ENCODE measurements at regions not wholly inside any gene's neighbourhood (a gene's known extent, or its start where the extent isn't known, plus 50 kb on each side); places are given as distances from the start of the nearest gene placed in this dataset.

DNA sequence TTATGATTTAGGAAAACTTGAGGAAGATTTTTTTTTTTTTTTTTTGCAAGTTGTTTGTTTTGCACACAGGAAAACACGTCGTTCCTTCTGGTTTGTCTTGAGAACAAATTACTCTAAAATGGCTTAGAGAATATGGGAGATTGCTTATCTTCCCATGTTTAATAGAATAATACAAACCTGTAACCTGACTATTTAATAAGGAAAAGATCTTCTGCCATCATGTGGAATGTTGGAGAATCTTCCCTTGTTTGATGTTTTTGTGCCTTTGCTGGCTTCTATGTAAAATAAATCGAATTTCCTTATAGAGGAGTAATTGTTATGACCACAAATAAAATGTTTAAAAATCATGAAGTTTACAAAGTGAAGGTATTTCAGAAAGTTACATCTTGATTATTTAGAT, 818.8 kb downstream of the GATA3 start:
- no peak for TF ChIP-seq EZH2 (IDR thresholded peaks at IDR 0.05)
- TF ChIP-seq, protein P1, sequence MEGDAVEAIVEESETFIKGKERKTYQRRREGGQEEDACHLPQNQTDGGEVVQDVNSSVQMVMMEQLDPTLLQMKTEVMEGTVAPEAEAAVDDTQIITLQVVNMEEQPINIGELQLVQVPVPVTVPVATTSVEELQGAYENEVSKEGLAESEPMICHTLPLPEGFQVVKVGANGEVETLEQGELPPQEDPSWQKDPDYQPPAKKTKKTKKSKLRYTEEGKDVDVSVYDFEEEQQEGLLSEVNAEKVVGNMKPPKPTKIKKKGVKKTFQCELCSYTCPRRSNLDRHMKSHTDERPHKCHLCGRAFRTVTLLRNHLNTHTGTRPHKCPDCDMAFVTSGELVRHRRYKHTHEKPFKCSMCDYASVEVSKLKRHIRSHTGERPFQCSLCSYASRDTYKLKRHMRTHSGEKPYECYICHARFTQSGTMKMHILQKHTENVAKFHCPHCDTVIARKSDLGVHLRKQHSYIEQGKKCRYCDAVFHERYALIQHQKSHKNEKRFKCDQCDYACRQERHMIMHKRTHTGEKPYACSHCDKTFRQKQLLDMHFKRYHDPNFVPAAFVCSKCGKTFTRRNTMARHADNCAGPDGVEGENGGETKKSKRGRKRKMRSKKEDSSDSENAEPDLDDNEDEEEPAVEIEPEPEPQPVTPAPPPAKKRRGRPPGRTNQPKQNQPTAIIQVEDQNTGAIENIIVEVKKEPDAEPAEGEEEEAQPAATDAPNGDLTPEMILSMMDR (IDR thresholded peaks at IDR 0.05) = peak; percentile 34
- TF ChIP-seq EZH2phosphoT487 (IDR thresholded peaks at IDR 0.05) = no peak

All from neural progenitor cell (in vitro differentiated cells).